Stimulated activated CD4-positive, alpha-beta T cell treated with anti-CD3 and anti-CD28 coated beads, Interleukin-12 subunit alpha, Interleukin-12 subunit beta, amount 100 ng/mL, for 48 hours (primary cell): ENCODE measurements at regions not wholly inside any gene's neighbourhood (a gene's known extent, or its start where the extent isn't known, plus 50 kb on each side); places are given as distances from the start of the nearest gene placed in this dataset.

Source experiments
- DNase-seq, 3 donors: peaks; one replicate each; pipeline ENCODE4 v3.0.0-alpha.2; 2020; ENCODE audit warnings: low read depth in 2 of 3, low spot score in 1 of 3

DNA sequence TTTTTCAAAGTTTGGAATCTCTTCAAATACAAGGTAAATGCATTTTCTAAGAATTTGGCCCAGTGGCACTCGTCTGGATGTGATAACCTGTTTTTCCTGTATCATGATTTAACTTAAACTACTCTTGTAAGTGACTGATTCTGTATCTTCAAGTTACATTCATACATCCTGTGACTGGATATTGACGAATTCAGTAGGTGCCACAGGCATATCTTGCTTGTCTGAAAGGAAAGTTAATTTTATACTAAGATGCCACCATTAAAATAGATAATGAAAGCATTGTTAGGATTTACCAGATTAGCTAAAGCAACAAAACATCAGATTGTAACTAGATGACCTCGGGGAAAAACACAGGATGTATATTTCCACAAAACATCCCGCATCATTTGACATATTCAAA lies 175.3 kb upstream of the ZNF608 start:
- no peak for DNase-seq

DNA sequence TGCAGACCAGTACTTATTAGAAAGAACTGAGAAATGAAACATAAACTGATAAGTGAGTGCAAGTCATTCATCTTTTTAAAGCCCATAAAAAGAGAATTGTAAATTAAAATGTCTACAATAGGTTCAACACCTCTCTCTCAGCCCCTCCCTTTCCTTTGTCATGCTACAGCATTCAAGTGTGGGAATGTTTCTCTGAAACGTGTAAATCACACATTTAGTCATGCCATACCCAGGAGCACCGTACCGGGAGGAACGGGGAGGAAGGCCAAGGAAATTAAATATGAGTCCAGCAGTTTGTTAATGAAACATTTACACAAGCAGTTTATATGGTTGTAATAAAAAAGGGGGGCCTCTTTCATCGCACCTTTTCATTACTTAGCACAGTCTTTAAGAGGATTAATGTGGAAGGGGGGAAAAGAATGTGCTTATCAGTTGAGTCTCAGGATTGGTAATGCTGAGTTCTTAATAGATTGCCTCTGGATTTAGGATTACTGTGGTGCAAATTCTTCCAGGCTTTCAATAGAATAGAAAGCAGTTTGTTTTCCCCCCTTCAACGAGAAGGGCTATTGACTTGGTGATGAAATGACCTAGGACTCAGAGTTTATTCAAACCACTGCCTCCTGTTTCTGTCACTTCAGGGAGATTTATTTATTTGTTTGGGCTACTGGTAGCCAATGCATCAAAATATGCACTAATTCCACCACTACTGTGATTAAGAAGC lies 176.0 kb upstream of the ZNF608 start:
- no peak for DNase-seq

DNA sequence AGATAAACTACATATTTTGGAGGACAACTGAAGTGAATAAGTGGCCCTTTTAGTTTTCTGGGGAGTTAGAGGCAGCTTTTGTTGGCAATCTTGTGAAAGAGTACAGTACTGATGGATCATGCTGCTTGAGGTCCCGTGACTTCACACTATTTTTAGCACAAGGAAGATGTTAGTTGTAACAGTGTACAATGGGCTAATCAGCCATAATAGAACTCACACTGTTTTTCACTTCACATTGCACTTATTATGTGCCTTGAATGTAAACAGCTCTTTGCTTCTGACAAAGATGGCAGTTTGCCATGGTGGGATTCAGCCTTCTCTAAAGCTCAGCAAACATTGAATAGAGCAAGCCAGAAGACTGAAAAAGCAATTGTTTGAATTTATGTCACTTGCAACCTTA lies 176.7 kb upstream of the ZNF608 start:
- no peak for DNase-seq

DNA sequence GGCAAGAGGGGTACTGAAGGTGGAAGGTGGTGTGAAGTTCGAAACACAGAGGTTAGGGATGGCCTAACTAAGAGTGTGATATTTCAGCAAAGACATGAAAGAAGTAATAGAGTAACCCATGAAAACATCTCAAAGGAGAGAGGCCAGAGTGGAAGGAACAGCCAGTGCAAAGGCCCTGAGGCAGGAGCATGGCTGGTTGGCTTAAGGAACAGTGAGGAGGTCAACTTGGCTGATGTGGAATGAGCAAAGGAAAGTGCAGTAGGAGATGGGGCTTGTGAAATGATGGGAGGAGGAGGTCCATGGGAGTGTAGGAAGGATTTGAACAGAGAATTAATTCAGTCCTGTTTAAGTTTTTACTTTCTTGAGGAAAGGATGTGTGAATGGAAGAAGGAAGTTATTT lies 178.3 kb upstream of the ZNF608 start:
- no peak for DNase-seq

DNA sequence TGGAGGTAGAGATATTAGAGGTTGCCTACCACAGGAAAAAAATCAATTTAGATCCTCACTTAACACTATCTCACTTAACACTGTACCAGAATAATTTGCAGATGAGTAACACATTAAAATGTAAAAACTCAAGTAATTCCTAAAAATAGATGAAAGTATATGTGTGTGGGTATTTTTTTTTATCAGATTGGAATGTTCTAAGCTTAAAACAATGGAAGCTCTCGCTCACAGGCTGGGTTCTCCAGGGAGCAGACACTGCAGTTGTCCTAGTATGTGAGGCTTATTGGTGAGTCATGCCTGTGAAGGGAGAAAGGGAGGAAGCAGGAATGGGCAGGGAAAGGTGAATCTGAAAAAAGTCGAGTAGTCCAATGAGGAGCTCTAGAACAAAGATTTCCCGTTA lies 181.3 kb upstream of the ZNF608 start:
- DNase-seq: no peak

DNA sequence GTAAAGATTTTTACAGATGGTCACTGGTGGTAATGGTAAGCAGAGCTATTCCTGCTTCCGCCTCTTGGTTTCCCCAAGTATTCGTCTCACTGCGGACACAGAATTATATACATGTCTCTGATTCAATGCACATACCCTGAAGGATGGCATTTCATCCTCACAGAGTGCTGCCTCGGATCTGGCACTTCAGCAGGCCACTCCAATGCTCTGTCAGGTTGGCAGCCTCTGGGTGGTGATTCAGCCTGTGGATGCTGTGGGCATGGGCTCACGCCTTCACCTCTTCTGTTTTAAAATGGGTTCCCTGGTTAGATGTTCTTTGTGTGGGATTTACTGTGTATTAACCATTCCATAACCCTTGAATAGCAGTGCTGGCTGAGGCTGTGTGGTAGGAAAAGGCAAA lies 182.6 kb upstream of the ZNF608 start:
- DNase-seq: no peak

DNA sequence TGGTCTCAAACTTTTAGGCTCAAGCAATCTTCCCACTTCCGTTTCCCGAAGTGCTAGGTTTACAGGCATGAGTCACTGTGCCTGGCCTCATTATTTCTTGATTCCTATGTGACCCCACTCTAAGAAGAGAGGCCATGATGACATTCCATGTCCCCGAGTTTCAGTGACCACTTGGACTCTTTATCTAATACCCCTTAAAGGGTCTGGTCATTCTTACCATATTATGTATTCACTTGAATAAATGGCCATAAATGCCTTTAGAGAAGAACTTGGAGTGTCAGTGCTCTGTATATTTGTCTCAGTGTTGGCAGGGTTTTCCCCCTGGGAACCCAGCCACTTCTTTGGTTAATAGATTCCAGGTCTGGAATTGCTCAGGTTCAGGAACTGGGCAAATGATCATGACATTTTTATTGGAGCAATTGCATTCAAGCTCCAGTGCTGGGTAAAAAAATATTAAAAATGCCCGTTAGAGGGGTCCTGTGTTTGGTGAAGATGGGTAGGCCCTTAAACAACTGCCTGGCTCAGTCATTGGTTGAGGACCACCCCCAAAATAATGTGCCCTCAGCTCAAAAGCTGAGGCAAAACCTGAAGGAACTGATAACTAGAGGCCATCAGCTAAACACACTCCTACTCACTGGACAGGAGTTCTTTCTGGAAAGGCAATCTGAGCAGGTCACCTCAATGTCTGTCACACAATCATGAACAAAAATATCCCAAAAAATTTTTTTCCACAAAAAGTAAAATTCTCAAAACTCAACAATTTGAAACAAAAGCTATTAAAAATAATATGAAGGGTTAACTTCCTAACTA lies 186.6 kb upstream of the ZNF608 start:
- DNase-seq: no peak

DNA sequence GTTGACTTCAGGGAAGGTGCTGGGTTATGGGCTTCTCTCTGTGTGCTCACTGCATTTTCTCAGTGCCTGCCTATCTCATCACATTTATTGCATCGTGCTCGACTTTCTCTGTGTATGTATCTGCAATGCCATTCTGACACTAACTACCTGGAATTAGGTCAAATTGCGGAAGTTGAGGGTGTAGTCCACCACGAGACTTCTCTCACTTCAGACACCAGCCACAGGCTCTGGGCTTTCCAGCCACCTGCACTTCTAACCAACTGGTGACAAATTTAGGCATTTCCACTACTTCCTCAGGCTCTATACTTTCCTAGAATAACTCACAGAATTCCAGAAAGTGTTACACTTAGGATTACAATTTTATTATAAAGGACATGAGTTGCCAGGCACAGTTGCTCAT lies 188.6 kb upstream of the ZNF608 start:
- DNase-seq: no peak

DNA sequence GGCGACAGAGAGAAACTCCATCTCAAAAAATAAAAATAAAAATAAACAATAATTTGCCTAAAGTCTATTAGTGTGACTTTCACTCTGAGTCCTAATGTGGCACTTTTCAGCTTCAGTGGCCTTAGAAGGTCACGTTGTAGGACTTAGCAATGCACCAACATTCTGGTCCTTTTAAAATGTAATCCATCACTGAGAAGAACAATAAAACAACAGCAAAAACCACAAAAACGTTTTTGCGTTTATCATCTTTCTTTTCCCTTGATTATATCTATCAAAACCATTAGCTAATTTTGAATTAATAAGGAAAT lies 190.1 kb upstream of the ZNF608 start:
- no peak for DNase-seq

DNA sequence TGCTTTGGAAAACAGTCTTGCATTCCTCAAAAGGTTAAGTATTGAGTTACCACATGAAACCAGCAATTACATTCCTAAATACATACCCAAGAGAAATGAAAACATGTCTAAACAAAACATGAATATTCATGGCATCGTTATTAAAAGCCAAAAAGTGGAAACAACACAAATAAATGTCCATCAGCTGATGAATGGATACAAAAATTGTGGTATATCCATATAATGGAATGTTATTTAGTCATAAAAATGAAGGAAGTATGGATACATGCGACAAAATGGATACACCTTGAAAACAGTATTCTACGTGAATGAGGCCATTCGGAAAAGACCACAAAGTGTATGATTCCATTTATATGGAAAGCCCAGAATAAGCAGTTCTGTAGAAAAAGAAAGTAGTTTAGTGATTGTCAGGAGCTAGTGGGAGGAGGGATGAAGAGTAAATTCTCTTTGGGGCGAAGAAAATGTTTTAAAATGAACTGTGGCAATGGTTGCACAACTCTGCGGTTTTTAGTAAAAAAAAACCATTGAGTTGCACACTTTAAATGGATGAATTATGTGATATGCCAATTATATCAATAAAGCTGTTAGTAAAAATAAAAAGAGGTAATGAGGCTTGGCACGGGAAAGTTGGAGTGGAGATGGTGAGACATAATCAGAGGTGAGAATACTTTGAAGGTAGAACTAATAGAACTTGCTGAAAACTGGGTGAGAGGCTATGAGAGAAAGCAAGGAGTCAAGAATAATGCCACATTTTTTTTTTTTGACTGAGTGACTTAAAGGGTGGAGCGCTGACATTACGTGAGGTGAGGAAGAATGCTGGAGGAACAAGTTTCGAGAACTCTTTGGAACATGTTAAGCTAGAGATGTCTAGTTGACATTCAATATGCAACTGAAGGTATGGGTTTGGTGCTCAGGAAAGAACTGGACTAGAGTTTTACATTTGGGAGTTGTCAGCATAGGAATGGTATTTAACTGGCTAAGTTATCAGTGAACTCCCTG lies 194.9 kb upstream of the ZNF608 start:
- DNase-seq: no peak

DNA sequence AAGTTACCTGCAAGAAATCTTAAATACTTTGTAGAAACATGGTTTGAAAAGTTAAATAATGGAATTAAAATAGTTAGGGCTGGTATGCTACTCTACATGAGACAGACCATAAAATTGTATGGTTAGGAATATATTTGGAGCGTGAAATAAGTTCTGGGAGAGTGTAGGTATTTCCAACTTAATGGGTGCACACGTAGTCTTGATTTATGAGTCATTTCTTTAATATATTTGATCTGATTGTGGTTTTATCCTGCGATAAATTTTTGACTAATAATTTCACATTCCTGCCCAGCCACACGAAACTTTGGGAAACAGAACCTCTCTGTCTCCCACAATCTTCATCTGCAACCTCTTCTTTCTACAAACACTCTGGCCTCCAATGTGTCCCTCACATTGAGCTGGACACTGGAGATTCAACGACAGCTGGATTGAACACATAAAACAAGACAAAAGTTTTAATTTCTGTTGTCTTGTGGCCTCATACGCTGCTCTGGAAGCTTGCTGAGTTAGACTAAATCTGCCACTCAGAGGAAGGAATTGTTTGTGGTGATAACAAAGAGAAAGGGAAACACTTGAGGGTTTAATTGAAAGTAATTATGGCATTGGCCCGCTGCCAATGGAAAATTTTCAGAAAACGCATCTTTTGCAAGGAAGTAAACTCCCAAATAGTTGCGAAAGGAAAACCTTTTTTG lies 201.8 kb upstream of the ZNF608 start:
- DNase-seq: no peak

DNA sequence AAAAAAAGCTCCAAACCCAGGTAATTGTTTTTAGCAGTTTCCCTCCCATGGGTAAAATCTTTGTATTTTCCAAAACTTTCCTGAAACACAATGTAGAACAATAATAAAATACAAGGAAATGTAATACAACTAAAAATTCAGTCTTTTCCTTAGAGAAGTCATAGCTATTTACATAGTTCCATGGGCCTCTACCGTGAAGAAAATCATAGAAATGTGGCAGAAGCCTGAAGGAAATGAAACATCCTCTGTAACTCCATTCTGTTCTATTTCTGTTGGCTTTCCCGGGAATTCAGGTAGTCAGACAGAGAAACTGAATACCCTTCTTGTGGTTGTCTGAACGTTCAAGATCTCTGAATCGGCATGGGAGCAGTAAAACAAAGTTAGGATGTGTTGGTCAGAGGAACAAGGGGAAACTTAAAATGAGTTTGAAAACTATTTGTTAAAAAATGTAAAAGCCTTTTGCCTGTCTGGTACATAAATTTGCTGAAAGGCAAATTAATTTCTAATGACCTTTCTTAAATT lies 202.4 kb upstream of the ZNF608 start:
- no peak for DNase-seq

DNA sequence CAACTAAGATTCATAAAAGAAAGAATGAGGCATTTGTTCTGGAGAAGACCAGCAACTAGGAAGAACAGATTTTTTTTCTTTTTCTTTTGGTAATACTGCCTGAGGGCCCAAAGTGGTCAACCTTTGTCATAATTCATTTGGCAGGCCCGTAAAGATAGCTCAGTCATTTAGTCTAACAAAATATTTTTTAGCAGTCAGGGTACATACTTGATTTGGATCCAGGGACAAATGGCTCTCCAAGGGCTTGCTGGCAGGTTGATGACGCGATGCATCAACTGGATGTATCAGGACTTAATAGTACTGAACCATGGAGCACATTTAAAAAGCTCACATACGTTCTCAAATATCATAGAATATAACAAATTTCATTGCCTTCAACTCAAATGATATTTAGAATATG lies 203.4 kb upstream of the ZNF608 start:
- DNase-seq: no peak

DNA sequence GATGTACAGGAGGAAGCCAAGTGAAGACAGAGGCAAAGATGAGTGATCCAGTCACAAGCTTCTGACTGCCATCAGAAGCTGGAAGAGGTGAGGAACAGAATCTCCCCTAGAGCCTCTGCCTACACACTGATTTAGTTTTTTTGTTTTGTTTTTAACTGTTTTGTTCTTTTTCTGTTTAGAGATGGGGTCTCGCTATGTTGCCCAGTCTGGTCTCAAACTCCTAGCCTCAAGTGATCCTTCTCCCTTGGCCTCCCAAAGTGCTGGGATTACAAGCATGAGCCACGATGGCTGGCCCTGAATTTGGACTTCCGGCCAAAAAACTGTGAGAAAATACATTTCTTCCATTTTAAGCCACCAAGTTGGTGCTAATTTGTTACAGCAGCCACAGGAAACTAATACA lies 204.7 kb upstream of the ZNF608 start:
- no peak for DNase-seq

DNA sequence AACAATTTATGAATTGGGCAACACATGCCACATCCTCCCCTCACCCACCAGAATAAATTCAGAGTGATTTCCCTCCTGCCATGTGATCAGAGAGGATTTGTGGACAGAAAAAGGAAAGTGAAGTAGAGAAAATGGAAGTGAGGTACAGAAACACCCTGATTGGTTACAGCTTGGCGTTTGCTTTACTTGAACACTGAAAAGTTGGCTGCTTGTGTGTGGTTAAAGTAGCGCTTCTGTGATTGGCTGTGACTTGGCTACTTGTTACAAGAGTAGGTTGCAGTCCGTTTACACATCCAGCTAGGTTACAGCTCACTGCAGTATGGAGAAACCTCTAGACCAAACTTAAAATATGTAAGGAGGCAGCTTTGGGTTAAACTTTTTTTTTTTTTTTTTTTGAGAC lies 205.2 kb upstream of the ZNF608 start:
- DNase-seq: no peak

DNA sequence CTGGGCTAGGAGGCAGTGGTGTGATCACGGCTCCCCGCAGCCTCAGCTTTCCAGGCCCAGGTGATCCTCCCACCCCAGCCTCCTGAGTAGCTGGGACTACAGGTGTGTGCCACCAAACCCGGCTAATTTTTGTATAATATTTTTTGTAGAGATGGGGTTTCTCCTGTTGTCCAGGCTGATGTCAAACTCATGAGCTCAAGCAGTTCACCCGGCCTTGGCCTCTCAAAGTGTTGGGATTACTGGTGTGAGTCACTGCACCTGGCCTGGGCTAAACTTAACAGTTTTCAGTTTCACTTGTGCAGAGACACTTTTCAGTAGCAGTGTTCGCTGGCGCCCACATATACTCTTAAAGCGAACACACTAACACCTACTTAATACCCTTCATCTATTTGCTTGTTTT lies 205.6 kb upstream of the ZNF608 start:
- no peak for DNase-seq

DNA sequence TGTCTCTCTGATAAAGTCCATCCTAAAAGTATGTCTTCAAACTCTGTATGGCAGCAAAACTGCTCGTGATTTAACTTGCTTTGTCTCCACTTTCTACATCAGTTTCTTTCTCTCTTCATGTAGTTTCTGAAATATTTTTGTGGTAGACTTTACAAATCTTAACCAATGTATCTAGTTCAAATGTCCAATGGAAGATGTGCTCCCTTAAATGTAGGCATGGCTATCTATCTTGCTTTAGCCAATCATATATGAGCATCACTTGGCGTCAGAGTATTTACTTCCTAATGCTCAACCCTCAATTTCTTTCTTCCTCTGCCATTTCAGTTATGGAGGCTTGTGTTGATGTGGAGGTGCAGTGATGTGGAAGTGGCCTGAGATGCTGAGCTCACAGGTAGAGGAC lies 206.1 kb upstream of the ZNF608 start:
- no peak for DNase-seq

DNA sequence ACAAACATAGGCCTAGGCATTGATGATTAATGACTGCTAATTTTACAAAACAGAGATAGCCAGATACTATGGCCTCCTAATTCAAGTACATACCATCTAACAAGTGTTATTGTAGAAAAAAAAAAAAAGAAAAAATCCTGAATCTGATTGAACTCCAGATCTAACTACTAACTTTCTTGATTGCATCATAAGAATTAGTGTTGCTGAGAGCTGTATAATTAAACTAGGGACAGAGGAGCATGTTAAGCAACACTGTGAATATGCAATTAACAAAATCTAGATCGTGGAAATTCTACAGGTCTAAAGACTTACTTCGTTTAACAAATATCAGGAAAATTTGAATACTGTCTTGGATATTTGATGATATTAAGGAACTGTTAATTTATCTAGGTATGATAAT lies 208.3 kb upstream of the ZNF608 start:
- no peak for DNase-seq

DNA sequence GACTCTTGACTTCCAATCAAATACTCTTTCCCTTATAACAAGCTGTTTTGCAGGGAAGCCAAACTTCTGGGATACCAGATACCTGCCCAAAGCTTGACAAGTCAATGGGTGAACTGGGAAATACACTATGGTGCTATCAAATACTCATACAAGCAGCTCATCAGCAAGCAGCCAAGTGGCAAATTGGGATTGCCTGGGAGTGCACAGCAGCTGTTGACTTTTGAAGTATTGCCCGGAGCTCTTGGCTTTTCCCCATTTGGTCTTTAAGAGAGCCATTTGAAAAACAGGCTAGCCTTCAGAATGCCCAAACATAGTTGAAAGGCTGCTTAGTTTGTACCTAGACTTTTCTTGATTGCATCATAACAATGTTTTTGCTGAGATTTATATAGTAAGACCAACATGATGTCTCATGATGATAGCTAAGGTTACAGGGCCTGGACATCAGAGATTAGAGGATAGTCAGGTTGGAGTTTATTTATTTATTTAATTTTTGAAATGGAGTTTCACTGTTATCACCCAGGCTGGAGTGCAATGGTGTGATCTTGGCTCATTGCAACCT lies 210.1 kb upstream of the ZNF608 start:
- DNase-seq: no peak

DNA sequence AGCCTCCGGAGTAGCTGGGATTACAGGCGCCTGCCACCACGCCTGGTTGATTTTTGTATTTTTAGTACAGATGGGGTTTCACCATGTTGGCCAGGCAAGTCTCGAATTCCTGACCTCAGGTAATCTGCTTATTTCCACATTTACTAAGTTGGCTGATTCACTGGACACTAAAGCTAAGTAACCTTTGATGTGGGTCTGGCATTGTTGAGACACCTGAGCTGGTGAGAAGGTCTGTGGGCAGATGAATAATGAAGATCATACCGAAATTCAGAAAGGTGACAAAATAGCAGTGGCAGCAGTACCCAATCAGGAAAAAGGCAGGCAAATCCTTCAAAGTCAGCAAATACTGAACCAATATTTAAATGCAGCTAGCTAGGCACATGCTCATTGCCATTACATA lies 210.6 kb upstream of the ZNF608 start:
- no peak for DNase-seq

DNA sequence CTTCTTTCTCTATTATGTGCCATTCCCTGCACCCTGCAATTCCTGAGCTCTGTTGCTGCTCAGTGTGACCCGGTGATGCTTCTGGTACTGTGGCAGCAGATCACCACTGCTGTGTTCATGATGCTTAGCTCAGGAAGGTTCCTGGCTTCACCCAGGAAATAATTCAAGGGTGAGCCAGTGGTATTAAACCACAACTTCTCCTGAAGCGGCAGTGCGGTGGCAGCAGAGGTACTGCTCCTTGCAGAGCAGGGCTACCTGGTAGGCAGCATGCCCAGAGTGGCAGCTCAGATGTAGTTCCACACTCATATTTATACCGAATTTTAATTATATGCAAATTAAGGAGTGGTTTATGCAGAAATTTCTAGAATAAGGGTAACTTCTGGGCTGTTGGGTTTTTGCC lies 213.8 kb upstream of the ZNF608 start:
- no peak for DNase-seq
